ENCODE measurements at regions not wholly inside any gene's neighbourhood (a gene's known extent, or its start where the extent isn't known, plus 50 kb on each side); places are given as distances from the start of the nearest gene placed in this dataset.

DNA sequence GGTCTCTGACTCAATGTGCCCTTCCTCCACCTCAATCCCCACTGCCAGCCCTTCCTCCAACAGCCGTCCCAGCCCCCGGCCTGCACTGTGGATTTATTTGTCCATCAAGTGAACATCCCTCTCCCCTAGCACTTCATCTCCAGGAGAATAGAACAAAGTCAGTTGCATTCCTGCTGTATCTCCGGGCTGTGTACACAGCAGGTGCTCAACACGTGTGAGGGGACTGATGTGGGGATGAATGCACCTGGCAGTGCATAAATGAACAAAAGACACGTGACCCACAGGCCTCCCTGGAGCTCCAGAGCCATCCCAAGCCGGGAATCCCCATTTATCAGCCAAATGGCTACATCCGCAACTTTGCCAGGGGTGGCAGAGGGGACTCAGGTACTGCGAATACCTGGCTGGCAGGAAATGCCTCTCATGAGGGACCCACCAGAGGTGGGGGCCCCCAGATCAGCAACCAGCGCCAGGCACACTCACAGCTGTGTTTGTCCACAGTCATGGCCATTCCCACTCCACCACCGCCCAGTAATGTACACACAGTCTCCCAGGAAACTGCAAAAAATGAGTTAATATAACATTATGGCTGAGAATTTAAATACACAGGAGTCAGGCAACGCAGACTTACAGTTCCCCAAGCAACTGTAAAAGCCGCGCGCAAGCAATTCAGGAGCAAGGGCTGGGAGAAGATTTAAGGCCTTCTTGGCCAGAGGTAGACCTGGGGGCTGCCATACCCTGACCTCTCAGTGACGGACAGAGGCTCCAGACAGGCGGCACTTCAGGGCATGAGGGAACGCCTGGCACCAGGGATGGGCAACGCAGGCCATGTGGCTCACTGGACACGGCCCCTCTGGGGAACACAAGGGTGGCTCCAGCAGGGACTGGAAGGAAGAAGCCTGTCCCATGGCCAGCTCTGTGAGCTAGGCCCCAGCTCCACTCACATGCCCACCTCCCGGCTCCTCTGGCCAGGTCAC, 50.3 kb upstream of the TCF20 start:
- no peak overlapping the region for H3K4me3 Mint-ChIP-seq
- Histone ChIP-seq H3K27me3 (ENCODE audit: control insufficient read depth in 2 of 2, insufficient read depth in 2 of 2, low read length in 2 of 2) (no peaks in the 10 kb centered on the region), H3K9me3 (ENCODE audit: control insufficient read depth in 2 of 3, low read length in 3 of 3) (no peaks in the 10 kb centered on the region), H3K4me1 (ENCODE audit: control insufficient read depth in 2 of 2, insufficient read depth in 2 of 2, low read length in 2 of 2) (peaks cover 13 to 25% of the 10 kb centered on the region in 2 donors), H3K4me3 (ENCODE audit: low read length) (no peak overlapping the region), H3K36me3 (ENCODE audit: control insufficient read depth in 2 of 3, insufficient read depth in 3 of 3, low read length in 3 of 3) (no peaks in the 10 kb centered on the region), H3K27ac (ENCODE audit: low read depth, low read length) (no peak overlapping the region)
- peak overlapping the region in 1 of 9 donors; percentile 30 for H3K27ac Mint-ChIP-seq
- DNase-seq (no peak), ATAC-seq (no peak)
- ChIA-PET POLR2A (no interaction called here), CTCF (interaction anchor here (1.1 kb wide), 1 partner anchor 8 kb away, joined by 3 read pairs; no protein-coding TSS in a partner anchor)
- intact Hi-C loops (cut with micrococcal nuclease): no loop called here
- H3K27me3 Mint-ChIP-seq: peaks cover 0 to 3% (median 0%) of the 10 kb centered on the region in 5 donors
- peaks cover 13 to 35% (median 24%) of the 10 kb centered on the region in 7 donors for H3K4me1 Mint-ChIP-seq
- H3K9me3 Mint-ChIP-seq: peaks cover 0 to 4% (median 0%) of the 10 kb centered on the region in 11 donors
- H3K36me3 Mint-ChIP-seq: peaks cover 0 to 10% (median 0%) of the 10 kb centered on the region in 5 donors
